Aorta (tissue), 5 donors: ENCODE measurements at regions not wholly inside any gene's neighbourhood (a gene's known extent, or its start where the extent isn't known, plus 50 kb on each side); places are given as distances from the start of the nearest gene placed in this dataset.

Source experiments
- ATAC-seq: fragments of 200-7000 bp; cut with Tn5 transposase; one replicate; pipeline ENCODE4 v1.9.1; 2022; ENCODE audit warnings: moderate library complexity; ENCODE audit not compliant: low FRiP score
- DNase-seq, 2 donors: peaks; one replicate each; pipeline ENCODE4 v3.0.0-alpha.2; 2020
- H3K27ac ChIP-seq, 2 donors: one replicate each; pipeline ENCODE4 v1.5.1; 2013; ENCODE audit warnings: low read length in 2 of 2, mild to moderate bottlenecking in 2 of 2, moderate library complexity in 2 of 2, control low read depth in 1 of 2, inconsistent platforms in 1 of 2, low read depth in 1 of 2
- H3K27me3 ChIP-seq, 2 donors: one replicate each; pipeline ENCODE4 v1.6.1; 2013; ENCODE audit warnings: control low read depth in 1 of 2, low read length in 1 of 2, mild to moderate bottlenecking in 1 of 2, moderate library complexity in 1 of 2; ENCODE audit not compliant: insufficient read depth in 2 of 2, control insufficient read depth in 1 of 2
- H3K36me3 ChIP-seq, 2 donors: one replicate each; pipeline ENCODE4 v1.6.1; 2013; ENCODE audit warnings: control low read depth in 1 of 2, low read length in 1 of 2, mild to moderate bottlenecking in 1 of 2; ENCODE audit not compliant: insufficient read depth in 2 of 2, control insufficient read depth in 1 of 2
- H3K4me1 ChIP-seq, 2 donors: one replicate each; pipeline ENCODE4 v1.6.1; 2013; ENCODE audit warnings: low read length in 2 of 2, control low read depth in 1 of 2, mild to moderate bottlenecking in 1 of 2, moderate library complexity in 1 of 2; ENCODE audit not compliant: insufficient read depth in 2 of 2, control insufficient read depth in 1 of 2
- H3K4me3 ChIP-seq, 2 donors: one replicate each; pipeline ENCODE4 v1.5.1; 2013; ENCODE audit warnings: low read length in 2 of 2, control low read depth in 1 of 2, mild to moderate bottlenecking in 1 of 2
- H3K9me3 ChIP-seq: one replicate; pipeline ENCODE4 v1.6.1; 2013; ENCODE audit warnings: mild to moderate bottlenecking, low read length; ENCODE audit not compliant: control insufficient read depth
- WGBS, 2 donors: extraction: QIAGEN DNeasy Blood & Tissue Kit; methylation state at CpG; one replicate each; pipeline ENCODE4 v1.1.7; 2013; 5-methylcytosine and 5-hydroxymethylcytosine counted together
- intact Hi-C, 2 donors: fragments of 100-400 bp; cut with DNase I; formaldehyde crosslinking; loops; one replicate each; pipeline versions ENCODE4 v1.14.2 to v1.15.0; 2022
- donor health status: healthy with polysubstance abuse.
- donor health status: Bipolar disorder and iron deficiency.
- donor health status: DM: no; HTN: no; CAD: no.
- donor health status: DM: no; HTN: no; CAD: no.
- donor health status: DM: yes; HTN: yes; CAD: no.

DNA sequence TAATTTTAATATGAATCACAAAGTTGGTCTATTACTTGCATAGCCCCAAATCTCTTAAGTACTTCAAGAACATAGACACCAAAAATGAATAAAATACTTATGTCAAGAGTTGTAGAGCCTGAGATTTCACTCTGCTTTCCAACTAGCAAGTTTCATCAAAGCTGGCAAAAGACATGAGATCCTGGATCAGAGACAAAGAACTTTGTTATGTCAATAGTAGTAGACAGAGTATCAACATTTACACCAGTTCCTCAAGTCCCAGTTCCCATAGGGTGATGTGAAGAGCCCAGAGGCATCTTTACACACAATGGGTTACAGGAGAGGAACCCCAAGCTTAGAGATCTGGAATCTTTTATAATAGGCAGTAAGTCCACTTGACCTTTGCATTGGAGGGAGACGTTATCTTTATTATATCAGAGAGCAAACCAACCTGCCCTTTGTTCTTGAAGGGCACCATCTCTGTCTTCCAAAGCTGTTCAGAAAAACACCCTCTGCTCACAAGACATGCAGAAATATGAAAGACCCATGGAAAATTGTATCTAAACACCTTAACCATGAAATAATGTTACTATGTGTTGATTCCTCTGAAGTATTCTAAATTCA, 174.4 kb upstream of the GALNT2 start:
- 87 to 90% methylated on average over 1 of the region's 1 CpG for WGBS, 2 donors
- Histone ChIP-seq H3K27ac (no peak overlapping the region), H3K4me1 (peaks cover 0 to 4% of the 10 kb centered on the region in 2 donors), H3K4me3 (no peak overlapping the region), H3K36me3 (no peaks in the 10 kb centered on the region), H3K27me3 (no peaks in the 10 kb centered on the region), H3K9me3 (no peaks in the 10 kb centered on the region)
- ATAC-seq (no peak), DNase-seq (no peak)
- intact Hi-C loops = no loop called here

DNA sequence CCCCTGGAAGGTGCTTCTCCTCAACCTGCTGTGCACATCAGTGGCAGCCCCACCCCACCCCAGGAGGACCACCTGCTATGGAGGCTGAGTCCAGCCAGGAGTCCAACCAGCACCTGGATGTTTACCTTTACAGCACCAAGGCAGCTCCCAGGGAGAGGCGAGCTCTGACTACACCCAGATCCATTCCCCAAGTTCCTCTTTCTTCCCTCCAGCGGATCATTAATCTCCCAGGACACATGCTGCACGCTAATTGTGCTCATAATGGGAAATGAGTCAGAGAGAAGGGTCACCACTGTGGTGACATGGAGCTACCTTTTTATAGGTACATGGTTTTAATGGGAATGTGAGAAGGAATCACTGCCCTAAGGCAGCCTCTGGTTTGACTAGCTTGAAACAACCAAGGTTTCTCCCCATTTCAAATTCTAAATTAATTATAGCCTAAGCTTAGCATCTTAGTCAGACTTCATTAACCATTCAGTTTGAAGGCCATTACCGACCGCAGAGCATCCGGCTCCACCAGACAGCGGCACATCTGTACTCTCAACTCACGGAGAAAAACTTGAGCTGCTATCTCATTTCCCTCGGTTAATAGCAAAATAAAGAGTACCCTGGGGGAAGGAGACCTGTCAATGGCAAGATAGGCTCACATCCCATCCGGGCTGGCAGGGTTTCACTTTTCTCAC, 173.1 kb upstream of the GALNT2 start:
- H3K36me3 ChIP-seq = no peaks in the 10 kb centered on the region
- DNase-seq (no peak), ATAC-seq (no peak)
- no peak overlapping the region for H3K4me3 ChIP-seq
- no peaks in the 10 kb centered on the region for H3K27me3 ChIP-seq
- no peaks in the 10 kb centered on the region for H3K4me1 ChIP-seq
- H3K9me3 ChIP-seq = no peaks in the 10 kb centered on the region
- no peak overlapping the region for H3K27ac ChIP-seq
- 86 to 92% methylated on average over 10 of the region's 10 CpGs for WGBS, 2 donors
- intact Hi-C loops = no loop called here

DNA sequence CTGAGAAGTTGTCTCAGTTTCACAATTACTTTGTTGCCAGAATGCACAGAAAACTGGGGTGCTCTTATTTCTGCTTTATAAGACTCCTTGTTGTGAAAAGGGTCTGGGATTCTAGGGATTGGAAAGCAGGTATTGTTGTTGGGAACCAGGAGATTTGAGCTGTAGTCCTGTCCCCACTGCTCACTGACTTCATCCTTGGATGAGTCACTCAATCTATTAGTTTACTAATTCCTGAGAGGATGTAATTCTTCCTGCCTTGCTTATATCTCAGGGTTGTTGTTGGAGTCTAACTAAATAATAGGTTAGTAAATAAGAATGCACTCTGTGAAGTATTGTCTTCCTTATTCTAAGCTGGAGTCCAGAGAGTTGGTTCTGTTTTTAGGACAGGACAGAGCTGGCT, 172.5 kb upstream of the GALNT2 start:
- H3K27me3 ChIP-seq = no peaks in the 10 kb centered on the region
- H3K4me3 ChIP-seq = no peak overlapping the region
- H3K4me1 ChIP-seq = no peaks in the 10 kb centered on the region
- H3K9me3 ChIP-seq = no peaks in the 10 kb centered on the region
- no peaks in the 10 kb centered on the region for H3K36me3 ChIP-seq
- no peak overlapping the region for H3K27ac ChIP-seq
- no peak for ATAC-seq
- intact Hi-C loops = no loop called here
- no peak for DNase-seq

DNA sequence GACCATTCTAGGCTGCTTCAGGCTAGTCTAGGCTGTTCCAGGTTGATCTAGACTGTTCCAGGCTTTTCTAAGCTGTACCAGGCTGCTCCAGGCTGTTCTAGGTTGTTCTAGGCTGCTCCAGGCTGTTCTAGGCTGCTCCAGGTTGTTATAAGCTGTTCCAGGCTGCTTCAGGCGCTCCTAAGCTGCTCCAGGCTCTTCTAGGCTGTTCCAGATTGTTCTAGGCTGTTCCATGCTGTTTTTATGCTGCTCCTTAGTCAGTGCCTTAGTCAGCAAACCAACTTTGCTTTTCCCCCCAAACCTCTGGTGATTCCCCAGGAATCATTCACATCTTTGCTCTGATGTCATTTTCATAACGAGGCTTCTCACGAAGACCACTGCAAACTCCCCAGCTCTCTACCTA, 171.4 kb upstream of the GALNT2 start:
- WGBS, 2 donors = 96 to 98% methylated on average over 3 of the region's 3 CpGs
- no peak for DNase-seq
- no peak overlapping the region for H3K4me3 ChIP-seq
- no peak overlapping the region for H3K27ac ChIP-seq
- no peak for ATAC-seq
- H3K9me3 ChIP-seq = no peaks in the 10 kb centered on the region
- H3K27me3 ChIP-seq = no peaks in the 10 kb centered on the region
- intact Hi-C loops = no loop called here
- H3K4me1 ChIP-seq = no peaks in the 10 kb centered on the region
- H3K36me3 ChIP-seq = no peaks in the 10 kb centered on the region

DNA sequence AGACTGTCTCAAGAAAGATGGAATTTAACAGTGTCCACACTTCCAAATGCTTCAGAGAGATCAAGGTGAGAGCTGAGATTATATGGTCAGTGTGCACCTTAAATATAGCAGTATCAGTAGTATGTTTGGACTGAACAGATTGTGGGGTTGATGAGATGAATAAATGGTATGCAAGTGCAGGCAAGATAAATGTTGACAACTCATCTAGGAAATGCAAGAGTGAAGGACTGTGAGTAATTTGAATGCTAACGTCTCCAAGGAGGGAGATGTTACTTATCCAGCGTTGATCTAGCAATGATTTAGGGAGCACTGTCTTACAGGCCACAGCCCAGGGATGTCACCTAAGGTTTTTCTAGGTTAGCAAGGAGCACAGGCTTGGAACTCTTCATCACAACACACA, 170.7 kb upstream of the GALNT2 start:
- Histone ChIP-seq H3K9me3 (peaks cover 1% of the 10 kb centered on the region), H3K36me3 (no peaks in the 10 kb centered on the region), H3K27me3 (no peaks in the 10 kb centered on the region), H3K27ac (no peak overlapping the region), H3K4me1 (no peaks in the 10 kb centered on the region), H3K4me3 (no peak overlapping the region)
- DNase-seq (no peak), ATAC-seq (no peak)
- 93% methylated on average over 2 of the region's 2 CpGs for WGBS, 2 donors
- intact Hi-C loops = no loop called here

DNA sequence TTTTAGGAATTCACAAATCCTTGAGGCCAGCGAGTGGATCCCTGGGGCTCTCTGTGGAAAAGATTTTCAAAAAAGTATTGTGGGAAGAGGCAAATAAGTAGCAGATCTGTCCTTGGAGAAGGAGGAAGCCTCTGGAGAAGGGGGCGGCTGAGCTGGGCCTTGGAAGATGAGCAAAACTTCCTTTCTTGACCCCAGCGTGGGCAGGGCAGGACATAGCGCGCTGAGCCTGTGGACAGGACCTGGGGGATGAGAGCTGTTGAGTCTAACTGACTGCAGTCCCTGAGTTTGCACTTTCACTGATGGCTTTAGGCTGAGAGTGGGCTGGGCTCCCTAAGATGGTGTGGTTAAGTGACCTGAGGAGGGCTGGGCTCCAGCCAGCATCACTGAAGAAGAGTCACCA, 170.2 kb upstream of the GALNT2 start:
- H3K4me1 ChIP-seq = no peaks in the 10 kb centered on the region
- H3K4me3 ChIP-seq = no peak overlapping the region
- no peak overlapping the region for H3K27ac ChIP-seq
- DNase-seq (no peak), ATAC-seq (no peak)
- peaks cover 1% of the 10 kb centered on the region for H3K9me3 ChIP-seq
- H3K27me3 ChIP-seq = no peaks in the 10 kb centered on the region
- 98 to 99% methylated on average over 4 to 5 of the region's 5 CpGs for WGBS, 2 donors
- intact Hi-C loops = no loop called here
- H3K36me3 ChIP-seq = no peaks in the 10 kb centered on the region

DNA sequence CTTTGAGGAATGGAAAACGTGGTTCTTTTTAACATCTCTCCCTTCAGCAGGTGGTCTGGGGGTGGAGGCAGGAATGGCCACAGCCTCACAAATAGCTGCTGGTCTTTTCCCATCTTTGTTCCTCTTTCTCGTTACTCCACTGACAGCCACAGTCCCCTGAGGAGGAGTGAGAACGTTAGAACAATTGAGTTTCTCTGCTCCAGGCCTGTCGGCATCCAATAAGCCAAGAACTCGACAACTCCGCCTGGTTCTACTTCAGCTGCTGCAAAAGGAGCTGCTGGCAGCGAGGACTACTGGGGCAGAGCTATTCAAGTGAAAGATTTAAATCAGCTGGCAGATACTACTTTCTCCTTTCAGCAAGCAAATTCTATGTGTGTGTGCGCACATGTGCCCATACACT, 169.5 kb upstream of the GALNT2 start:
- DNase-seq (no peak), ATAC-seq (no peak)
- Histone ChIP-seq H3K27me3 (no peaks in the 10 kb centered on the region), H3K27ac (no peak overlapping the region), H3K4me1 (no peaks in the 10 kb centered on the region), H3K9me3 (peaks cover 1% of the 10 kb centered on the region), H3K4me3 (no peak overlapping the region), H3K36me3 (no peaks in the 10 kb centered on the region)
- intact Hi-C loops = no loop called here
- WGBS, 2 donors = 18 to 32% methylated on average over 8 of the region's 8 CpGs

DNA sequence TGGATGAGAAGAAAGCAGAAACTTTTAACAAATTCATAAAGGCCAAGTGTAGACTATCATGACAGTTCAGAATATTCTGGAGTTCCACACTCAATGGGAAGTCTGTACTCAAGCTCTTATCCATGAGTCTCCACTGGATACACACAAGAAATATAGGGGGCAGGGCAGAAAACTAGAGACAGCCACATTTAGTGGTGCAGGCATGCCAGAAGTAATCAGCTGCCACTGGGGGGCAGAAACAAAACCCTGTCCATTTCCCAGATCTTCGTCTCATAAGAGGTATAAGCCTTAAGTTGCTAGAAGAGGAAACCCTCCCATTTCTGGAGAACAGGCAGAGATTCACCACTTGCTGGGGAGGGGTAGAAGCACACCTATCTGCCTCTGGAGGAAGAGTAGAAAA, 166.8 kb upstream of the GALNT2 start:
- no peaks in the 10 kb centered on the region for H3K4me1 ChIP-seq
- H3K27me3 ChIP-seq = no peaks in the 10 kb centered on the region
- peaks cover 1% of the 10 kb centered on the region for H3K9me3 ChIP-seq
- ATAC-seq = no peak
- no peak for DNase-seq
- intact Hi-C loops = no loop called here
- H3K4me3 ChIP-seq = no peak overlapping the region
- no peaks in the 10 kb centered on the region for H3K36me3 ChIP-seq
- H3K27ac ChIP-seq = no peak overlapping the region
- 93 to 96% methylated on average over 1 of the region's 1 CpG for WGBS, 2 donors

DNA sequence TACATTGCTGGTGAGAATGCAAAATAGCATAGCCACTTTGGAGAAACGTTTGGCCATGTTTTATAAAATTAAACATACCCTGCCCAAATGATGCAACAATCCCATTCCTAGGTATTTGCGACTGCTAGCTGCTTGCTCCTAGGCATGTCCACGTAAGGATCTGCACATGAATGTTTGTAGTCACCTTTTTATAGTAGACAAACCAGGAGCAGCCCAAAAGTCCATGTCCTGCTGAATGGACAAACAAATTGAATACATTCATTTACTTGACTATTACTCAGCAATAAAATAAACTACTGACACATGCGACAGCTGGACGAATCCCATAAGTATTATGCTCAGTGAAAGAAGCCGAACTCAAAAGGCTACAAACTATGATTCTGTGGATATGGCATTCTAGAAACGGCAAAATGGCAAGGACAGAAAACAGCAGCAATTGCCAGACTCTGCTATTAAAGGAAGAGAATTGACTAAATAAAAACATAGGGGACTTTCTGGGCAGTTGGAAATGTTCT, 161.9 kb upstream of the GALNT2 start:
- Histone ChIP-seq H3K4me3 (no peak overlapping the region), H3K36me3 (no peaks in the 10 kb centered on the region), H3K4me1 (no peaks in the 10 kb centered on the region), H3K9me3 (peaks cover 5% of the 10 kb centered on the region), H3K27me3 (peaks cover 0 to 2% of the 10 kb centered on the region in 2 donors), H3K27ac (no peak overlapping the region)
- ATAC-seq (no peak), DNase-seq (no peak)
- 44 to 48% methylated on average over 7 of the region's 7 CpGs for WGBS, 2 donors
- intact Hi-C loops = no loop called here
